Gastroesophageal sphincter (tissue), 4 donors: ENCODE measurements at regions not wholly inside any gene's neighbourhood (a gene's known extent, or its start where the extent isn't known, plus 50 kb on each side); places are given as distances from the start of the nearest gene placed in this dataset.

Source experiments
- ATAC-seq: fragments of 150-250 bp; one replicate; pipeline ENCODE4 v1.9.1; 2016; ENCODE audit warnings: mild to moderate bottlenecking, moderate library complexity
- H3K27ac ChIP-seq, 4 donors: fragments of 200-600 bp; sonication (generic) in 3 of 4; 1 replicate in 3 of 4; 2 replicates in 1 of 4; pipeline ENCODE4 v1.5.1; 2016 to 2019
- H3K27me3 ChIP-seq: fragments of 200-600 bp; sonication (generic); one replicate; pipeline ENCODE4 v1.5.1; 2019
- H3K36me3 ChIP-seq, 2 donors: fragments of 200-600 bp; sonication (generic); one replicate each; pipeline ENCODE4 v1.5.1; 2019; ENCODE audit warnings: control low read depth in 1 of 2
- H3K4me1 ChIP-seq, 3 donors: fragments of 200-600 bp; sonication (generic); 1 replicate in 2 of 3; 2 replicates in 1 of 3; pipeline ENCODE4 v1.5.1; 2016 to 2019; ENCODE audit warnings: control low read depth in 2 of 3
- H3K4me3 ChIP-seq, 2 donors: fragments of 200-600 bp; sonication (generic); one replicate each; pipeline ENCODE4 v1.5.1; 2019; ENCODE audit warnings: mild to moderate bottlenecking in 1 of 2, moderate library complexity in 1 of 2
- H3K9me3 ChIP-seq, 3 donors: fragments of 200-600 bp; sonication (generic); one replicate each; pipeline ENCODE4 v1.5.1; 2017 to 2019; ENCODE audit warnings: control low read depth in 2 of 3
- CTCF ChIP-seq, 4 experiments: fragments of 200-600 bp in 2 of 4; fragments of 450-650 bp in 2 of 4; sonication (generic) in 1 of 4; IDR thresholded peaks; one replicate each; pipeline ENCODE4 v1.5.1; 2017 to 2019; ENCODE audit warnings: antibody characterized with exemption in 4 of 4, mild to moderate bottlenecking in 2 of 4, moderate library complexity in 2 of 4
- EP300 ChIP-seq: sonication (generic); formaldehyde crosslinking; IDR thresholded peaks from one replicate; pipeline ENCODE4 v1.6.1; 2017; ENCODE audit warnings: antibody characterized with exemption, mild to moderate bottlenecking
- POLR2A ChIP-seq, 2 donors: fragments of 450-650 bp; IDR thresholded peaks; one replicate each; pipeline ENCODE4 v1.6.1; 2017; ENCODE audit warnings: antibody characterized with exemption in 2 of 2, mild to moderate bottlenecking in 2 of 2, moderate library complexity in 1 of 2
- POLR2AphosphoS5 ChIP-seq: sonication (generic); formaldehyde crosslinking; IDR thresholded peaks from one replicate; pipeline ENCODE4 v1.6.1; 2017; ENCODE audit warnings: antibody characterized with exemption
- WGBS, 2 donors: methylation state at CpG; one replicate each; pipeline ENCODE4 v1.1.5; 2018; ENCODE audit warnings: low coverage in 1 of 2; 5-methylcytosine and 5-hydroxymethylcytosine counted together

GRCh38 chr10:36367362-36367761, 725.3 kb upstream of the FZD8 start:
- no peak overlapping the region for H3K27ac ChIP-seq
- TF ChIP-seq POLR2AphosphoS5 = no peak
- TF ChIP-seq POLR2A (IDR thresholded peaks at IDR 0.05) = no peak
- no peak for TF ChIP-seq EP300
- no peak for TF ChIP-seq CTCF (IDR thresholded peaks at IDR 0.05)
- ATAC-seq = no peak
- 48 to 53% methylated on average over 3 of the region's 3 CpGs for WGBS, 2 donors
- H3K9me3 ChIP-seq = no peaks in the 10 kb centered on the region
- no peaks in the 10 kb centered on the region for H3K36me3 ChIP-seq
- no peaks in the 10 kb centered on the region for H3K4me1 ChIP-seq
- no peaks in the 10 kb centered on the region for H3K27me3 ChIP-seq
- H3K4me3 ChIP-seq = no peak overlapping the region

- Histone ChIP-seq H3K4me3 (no peak overlapping the region), H3K9me3 (no peaks in the 10 kb centered on the region), H3K27ac (no peak overlapping the region), H3K4me1 (no peaks in the 10 kb centered on the region), H3K27me3 (no peaks in the 10 kb centered on the region), H3K36me3 (no peaks in the 10 kb centered on the region)
- no peak for ATAC-seq
- TF ChIP-seq EP300 (no peak), POLR2AphosphoS5 (no peak), CTCF (IDR thresholded peaks at IDR 0.05) (no peak), POLR2A (IDR thresholded peaks at IDR 0.05) (no peak)
Measured at GRCh38 chr10:36366843-36367242, 724.7 kb upstream of the FZD8 start.

- ATAC-seq = no peak
- Histone ChIP-seq H3K27ac (no peak overlapping the region), H3K4me3 (no peak overlapping the region), H3K36me3 (no peaks in the 10 kb centered on the region), H3K9me3 (no peaks in the 10 kb centered on the region), H3K27me3 (no peaks in the 10 kb centered on the region), H3K4me1 (no peaks in the 10 kb centered on the region)
- WGBS, 2 donors = 88 to 100% methylated on average over 1 of the region's 2 CpGs
- no peak for TF ChIP-seq POLR2AphosphoS5
- no peak for TF ChIP-seq EP300
- TF ChIP-seq CTCF (IDR thresholded peaks at IDR 0.05) = no peak
- no peak for TF ChIP-seq POLR2A (IDR thresholded peaks at IDR 0.05)
Measured at GRCh38 chr10:36366065-36366464, 724.0 kb upstream of the FZD8 start.

GRCh38 chr10:36362257-36362656, 720.2 kb upstream of the FZD8 start:
- Histone ChIP-seq H3K36me3 (no peaks in the 10 kb centered on the region), H3K27ac (no peak overlapping the region), H3K4me3 (no peak overlapping the region), H3K4me1 (no peaks in the 10 kb centered on the region), H3K27me3 (no peaks in the 10 kb centered on the region), H3K9me3 (no peaks in the 10 kb centered on the region)
- WGBS, 2 donors = 60 to 68% methylated on average over 1 to 2 of the region's 2 CpGs
- ATAC-seq = no peak
- TF ChIP-seq POLR2AphosphoS5 (no peak), POLR2A (IDR thresholded peaks at IDR 0.05) (no peak), EP300 (no peak), CTCF (IDR thresholded peaks at IDR 0.05) (no peak)

GRCh38 chr10:36358736-36359135, 716.6 kb upstream of the FZD8 start:
- H3K4me3 ChIP-seq = no peak overlapping the region

More at GRCh38 chr10:36358736-36359135, 716.6 kb upstream of the FZD8 start:
- Histone ChIP-seq H3K4me1 (no peaks in the 10 kb centered on the region), H3K36me3 (no peaks in the 10 kb centered on the region), H3K27me3 (no peaks in the 10 kb centered on the region), H3K9me3 (no peaks in the 10 kb centered on the region), H3K27ac (no peak overlapping the region)
- ATAC-seq = no peak
- 27 to 84% methylated on average over 3 of the region's 3 CpGs for WGBS, 2 donors
- TF ChIP-seq EP300 (no peak), POLR2A (IDR thresholded peaks at IDR 0.05) (no peak), POLR2AphosphoS5 (no peak), CTCF (IDR thresholded peaks at IDR 0.05) (no peak)
